ENCODE measurements at regions not wholly inside any gene's neighbourhood (a gene's known extent, or its start where the extent isn't known, plus 50 kb on each side); places are given as distances from the start of the nearest gene placed in this dataset.

DNA sequence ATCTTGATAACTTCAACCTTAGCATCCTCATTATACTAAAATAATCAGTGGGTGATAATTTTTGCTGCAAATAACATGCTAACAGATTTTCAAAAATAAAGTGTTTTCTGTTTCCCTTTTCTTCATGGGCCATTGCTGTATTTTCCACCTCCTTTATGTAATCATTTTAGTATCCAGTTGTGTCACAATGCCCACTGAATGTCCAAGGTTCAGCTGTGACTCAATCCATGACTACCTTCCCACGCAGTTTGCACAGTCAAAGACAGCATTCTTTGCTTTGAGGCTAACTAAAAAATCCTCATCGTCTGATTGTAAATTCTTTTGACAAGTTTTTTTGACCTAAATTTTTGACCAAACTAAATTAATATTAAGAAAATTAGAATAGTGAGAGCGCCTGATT, 474.1 kb downstream of the FLRT2 start:
- TF ChIP-seq CTCF (IDR thresholded peaks at IDR 0.05; ENCODE audit: poor library complexity, severe bottlenecking) (no peak), TAF1 (IDR thresholded peaks at IDR 0.05; ENCODE audit: low read depth) (no peak), EP300 (conservative IDR thresholded peaks at IDR 0.05; ENCODE audit: poor library complexity, severe bottlenecking) (no peak), REST (IDR thresholded peaks at IDR 0.05; ENCODE audit: borderline replicate concordance) (no peak), POLR2AphosphoS5 (IDR thresholded peaks at IDR 0.05) (no peak)
